ENCODE measurements at regions not wholly inside any gene's neighbourhood (a gene's known extent, or its start where the extent isn't known, plus 50 kb on each side); places are given as distances from the start of the nearest gene placed in this dataset.
"Not testable (repeated sequence)": the region's sequence is repeated elsewhere in the genome, so short reads cannot be mapped to it uniquely, and the experiment has no call there.

DNA sequence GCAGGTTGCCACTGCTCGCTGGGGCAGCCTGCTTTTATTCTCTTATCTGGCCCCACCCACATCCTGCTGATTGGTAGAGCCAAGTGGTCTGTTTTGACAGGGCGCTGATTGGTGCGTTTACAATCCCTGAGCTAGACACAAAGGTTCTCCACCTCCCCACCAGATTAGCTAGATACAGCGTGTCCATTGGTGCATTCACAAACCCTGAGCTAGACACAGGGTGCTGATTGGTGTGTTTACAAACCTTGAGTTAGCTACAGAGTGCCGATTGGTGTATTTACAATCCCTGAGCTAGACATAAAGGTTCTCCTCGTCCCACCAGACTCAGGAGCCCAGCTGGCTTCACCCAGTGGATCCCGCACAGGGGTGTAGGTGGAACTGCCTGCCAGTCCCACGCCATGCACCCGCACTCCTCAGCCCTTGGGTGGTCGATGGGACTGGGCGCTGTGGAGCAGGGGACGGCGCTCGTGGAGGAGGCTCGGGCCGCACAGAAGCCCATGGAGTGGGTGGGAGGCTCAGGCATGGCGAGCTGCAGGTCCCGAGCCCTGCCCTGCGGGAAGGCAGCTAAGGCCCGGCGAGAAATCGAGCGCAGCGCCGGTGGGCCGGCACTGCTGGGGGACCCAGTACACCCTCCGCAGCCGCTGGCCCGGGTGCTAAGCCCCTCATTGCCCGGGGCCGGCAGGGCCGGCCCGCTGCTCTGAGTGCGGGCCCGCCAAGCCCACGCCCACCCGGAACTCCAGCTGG lies 1526.2 kb downstream of the SI start:
- not testable (repeated sequence) for DNase-seq (ENCODE audit: low read depth in 2 of 2)

DNA sequence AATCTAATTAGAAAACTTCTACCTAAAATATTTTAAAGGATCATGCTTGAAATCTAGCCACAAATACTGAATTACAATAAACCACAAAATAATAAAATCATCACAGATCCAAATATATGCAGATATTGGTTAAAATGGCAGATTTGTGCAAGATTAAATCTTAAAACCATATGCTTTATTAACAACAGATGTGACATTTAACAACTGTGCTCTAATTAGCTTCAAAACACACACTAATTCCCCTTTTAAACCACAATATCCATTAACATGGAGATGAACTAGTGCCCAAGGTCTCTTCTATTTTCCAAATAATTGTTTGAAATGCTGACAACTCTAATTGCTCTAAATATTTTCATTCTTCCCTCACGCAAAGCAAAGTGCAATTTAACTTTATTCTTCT lies 1530.3 kb downstream of the SI start:
- DNase-seq (ENCODE audit: low read depth in 2 of 2), result no peak

DNA sequence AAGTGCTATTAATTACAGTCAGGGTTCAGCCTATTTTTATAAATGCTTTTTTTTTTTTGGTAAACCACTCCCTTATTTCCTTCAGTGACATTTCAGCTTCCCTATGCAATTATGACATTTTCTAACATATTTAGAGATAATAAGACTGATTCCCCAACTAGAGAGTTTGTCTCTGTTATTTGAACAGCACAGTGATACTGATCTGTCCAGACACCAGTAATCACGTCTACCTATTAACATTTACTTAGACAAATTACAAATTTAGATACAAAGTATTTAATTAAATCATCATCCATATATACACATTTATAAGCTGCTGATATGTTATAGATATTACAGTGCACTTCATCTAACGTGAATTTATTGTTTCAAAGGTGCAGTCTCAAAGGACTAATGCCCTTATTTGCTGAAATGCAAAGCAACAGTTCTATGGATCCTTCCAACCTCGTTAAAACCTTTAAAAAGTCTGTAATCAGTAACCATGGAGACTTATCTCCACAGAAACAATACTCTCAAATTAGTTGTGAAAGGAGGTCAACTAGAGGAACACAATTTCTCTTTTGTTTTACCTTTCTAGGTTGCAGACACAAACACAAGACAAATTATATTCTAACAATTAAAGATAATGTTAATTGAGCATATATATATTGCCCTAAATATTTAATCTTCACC lies 1531.1 kb downstream of the SI start:
- DNase-seq (ENCODE audit: low read depth in 2 of 2), result no peak

DNA sequence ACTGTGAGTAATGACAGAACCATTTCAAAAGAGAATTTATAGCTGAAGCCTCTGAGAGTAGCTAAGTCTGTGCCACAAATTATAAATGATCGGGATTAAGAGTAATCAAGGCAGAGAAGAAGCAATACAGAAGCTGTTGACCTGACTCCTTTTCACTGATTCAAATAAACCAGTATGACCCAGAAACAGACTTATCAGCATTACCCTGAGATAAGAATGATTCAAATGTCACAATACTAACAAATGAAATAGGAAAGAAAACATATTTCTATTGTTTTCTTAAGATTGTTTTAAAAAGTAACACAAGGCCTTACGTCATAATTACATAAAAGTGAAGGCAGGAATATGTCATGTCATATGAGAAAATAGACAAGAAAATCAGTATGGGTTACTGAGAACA lies 1534.6 kb downstream of the SI start:
- DNase-seq (ENCODE audit: low read depth in 2 of 2), result no peak

DNA sequence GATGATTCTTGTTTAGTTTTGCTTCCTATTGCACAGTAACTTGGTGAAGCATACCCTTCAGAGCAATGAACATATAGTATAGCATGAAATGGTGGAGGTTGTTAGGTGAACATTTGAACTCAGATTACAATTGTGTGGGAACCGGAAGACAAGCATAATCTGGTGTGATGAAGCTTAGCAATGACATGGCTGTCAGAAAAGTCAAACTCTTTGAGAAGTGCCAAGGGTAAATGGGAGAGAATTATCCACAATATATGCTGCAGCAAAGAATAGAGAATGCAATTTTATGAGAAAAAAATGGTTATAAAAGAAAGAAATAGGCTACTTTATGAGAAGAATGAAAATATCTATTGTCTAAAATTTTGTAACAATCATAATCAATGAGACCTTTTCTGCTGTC lies 1536.7 kb downstream of the SI start:
- no peak for DNase-seq (ENCODE audit: low read depth in 2 of 2)

DNA sequence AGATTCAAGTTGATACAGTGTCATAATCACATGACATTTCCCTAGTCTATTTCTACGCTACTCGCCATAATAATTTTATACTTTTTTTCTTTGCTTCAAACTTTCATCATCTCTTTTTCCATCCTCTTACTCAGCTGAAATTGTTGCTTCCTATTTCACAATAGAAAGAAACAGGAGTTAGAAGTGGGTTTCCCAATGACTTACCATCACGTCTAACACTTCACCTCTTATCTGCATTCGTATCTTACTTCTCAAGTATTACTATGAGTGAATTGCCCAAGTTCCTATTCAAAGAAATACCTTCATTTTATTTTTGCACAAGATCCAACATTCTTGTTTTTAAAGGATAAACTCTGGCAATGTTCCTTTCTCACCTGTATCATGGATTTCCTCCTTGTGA lies 1539.9 kb downstream of the SI start:
- no peak for DNase-seq (ENCODE audit: low read depth in 2 of 2)

DNA sequence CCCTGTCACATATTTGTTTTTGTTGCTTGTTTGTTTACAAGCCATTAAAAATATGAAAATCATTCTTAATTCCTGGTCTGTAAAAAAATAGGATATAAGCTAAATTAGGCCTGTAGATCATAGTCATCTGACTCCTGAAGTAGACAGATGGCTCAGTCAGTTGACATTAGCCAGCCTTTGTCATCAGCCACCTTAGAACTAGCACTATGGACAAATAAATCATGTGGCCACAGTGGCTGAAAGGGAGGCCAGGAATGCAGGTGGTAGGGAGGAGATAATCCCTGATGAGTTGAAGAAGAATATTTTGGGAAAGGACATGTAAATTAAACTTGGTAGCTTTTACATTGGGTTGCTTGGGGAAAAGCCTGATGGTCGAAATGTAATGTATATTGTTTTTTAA lies 1544.9 kb downstream of the SI start:
- no peak for DNase-seq (ENCODE audit: low read depth in 2 of 2)

DNA sequence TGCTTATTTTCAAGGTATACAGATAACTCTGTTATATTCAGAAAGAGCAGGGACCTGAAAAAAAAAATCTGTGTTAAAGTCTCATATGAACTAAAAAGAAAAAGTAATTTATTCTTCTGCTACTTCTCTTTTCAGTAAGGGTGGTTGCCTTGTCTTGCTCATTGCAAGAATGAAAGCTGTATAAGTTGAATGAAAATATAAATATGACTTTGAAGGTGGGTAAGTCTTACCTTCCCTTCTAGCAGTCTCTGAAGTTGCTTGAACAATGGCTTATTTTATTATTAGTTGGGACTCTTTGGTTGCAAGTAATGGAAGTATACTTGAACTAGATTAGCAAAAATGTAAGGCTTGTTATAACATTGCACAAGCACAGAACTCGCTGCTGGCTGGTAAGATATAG lies 1554.9 kb downstream of the SI start:
- DNase-seq (ENCODE audit: low read depth in 2 of 2), result no peak

DNA sequence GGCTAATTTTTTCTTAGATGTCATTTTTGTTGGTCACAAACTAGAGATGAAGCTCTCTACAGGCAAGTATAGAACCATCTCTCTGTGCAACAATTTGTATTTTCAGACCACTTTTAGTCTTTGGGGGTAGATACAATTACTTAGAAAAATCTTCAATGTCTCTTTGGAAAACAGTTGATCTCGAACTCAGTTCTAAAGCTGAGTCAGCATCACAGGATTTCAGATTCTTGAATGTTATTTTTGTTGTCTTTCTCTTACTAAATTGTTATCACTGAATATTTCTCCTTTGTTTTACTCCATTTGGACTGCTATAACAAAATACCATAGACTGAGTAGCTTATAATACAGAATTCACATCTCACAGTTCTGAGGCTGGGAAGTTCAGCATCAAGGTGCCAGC lies 1557.0 kb downstream of the SI start:
- no peak for DNase-seq (ENCODE audit: low read depth in 2 of 2)

DNA sequence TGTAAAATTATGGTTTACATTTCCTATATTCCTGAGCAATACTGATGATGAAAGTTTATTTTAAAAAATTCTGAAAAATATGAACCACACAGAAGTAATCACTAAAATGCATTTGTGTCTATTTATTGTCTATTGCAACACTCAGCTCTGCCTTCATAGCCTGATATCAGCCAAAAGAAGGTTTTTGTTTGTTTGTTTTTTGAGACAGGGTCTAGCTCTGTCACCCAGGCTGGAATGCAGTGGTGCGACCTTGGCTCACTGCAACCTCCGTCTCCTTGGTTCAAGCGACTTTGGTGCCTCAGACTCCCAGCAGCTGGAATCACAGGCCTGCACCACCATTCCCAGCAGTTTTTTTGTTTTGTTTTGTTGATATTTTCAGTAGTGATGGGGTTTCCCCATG lies 1560.2 kb downstream of the SI start:
- DNase-seq (ENCODE audit: low read depth in 2 of 2), result no peak

DNA sequence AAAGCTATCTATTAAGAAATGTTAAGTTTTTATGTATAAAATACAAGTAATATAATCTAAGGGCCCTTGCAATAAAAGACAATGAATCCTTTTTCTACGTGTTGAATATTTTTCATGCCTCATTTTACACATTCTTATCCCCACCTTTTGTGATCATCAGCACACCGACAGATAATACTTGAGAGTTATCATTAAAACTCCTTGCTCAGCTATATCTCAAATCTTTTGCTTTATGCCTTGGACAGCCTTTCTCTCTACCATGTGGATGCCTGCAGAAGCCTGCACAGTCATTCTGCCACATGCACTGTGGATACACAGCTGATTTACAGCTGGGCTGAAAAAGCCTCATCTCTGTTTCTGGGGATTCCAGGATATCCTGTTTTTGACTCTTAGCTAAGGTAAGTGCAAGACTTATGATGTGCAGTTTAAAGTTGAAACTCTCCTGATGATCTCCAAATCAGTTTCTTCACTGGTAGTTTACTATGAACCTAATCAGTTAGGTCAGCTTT lies 1565.1 kb downstream of the SI start:
- no peak for DNase-seq (ENCODE audit: low read depth in 2 of 2)

DNA sequence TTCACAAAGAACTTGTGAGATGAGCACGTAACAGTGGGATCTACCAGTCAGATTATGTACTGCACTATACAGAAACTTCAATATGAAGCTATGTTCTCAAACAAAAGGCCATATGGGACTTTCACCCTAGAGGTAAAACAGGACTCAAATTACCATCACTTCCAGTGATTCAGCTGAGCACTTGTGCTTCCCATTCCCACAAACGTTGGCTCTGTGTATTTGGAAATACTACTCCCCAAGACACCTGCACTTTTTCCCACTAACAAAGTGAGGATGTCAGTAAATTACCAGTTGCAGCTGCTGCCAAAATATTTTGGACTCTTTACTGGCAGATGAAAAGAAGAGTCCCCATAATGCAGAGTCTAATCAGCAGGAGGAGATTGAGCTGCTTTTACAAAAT lies 1570.1 kb downstream of the SI start:
- no peak for DNase-seq (ENCODE audit: low read depth in 2 of 2)

DNA sequence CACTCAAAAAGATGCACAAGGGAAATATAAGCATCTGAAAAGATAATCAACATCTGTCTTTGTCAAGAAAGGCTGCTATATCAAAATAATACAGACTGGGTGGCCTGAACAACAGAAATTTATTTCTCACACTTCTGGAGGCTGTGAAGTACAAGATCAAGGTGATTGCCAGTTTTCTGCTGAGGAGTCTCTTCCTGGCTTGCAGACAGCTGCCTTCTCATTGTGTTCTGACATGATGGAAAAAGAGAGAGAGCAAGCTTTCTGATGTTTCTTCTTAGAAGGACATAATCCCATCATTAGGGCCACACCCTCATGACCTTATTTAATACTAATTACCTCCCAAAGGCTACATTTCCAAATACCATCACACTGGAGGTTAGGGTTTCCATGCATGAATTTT lies 1573.3 kb downstream of the SI start:
- DNase-seq (ENCODE audit: low read depth in 2 of 2), result no peak

DNA sequence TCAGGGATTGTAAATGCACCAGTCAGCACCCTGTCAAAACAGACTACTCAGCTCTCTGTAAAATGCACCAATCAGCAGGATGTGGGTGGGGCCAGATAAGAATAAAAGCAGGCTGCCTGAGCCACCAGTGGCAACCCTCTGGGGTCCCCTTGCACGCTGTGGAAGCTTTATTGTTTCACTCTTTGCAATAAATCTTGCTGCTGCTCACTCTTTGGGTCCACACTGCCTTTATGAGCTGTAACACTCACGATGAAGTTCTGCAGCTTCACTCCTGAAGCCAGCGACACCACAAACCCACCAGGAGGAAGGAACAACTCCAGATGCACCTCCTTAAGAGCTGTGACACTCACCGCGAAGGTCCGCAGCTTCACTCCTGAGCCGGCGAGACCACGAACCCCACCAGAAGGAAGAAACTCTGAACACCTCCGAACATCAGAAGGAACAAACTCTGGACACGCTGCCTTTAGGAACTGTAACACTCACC lies 1578.5 kb downstream of the SI start:
- DNase-seq (ENCODE audit: low read depth in 2 of 2), result not testable (repeated sequence)

DNA sequence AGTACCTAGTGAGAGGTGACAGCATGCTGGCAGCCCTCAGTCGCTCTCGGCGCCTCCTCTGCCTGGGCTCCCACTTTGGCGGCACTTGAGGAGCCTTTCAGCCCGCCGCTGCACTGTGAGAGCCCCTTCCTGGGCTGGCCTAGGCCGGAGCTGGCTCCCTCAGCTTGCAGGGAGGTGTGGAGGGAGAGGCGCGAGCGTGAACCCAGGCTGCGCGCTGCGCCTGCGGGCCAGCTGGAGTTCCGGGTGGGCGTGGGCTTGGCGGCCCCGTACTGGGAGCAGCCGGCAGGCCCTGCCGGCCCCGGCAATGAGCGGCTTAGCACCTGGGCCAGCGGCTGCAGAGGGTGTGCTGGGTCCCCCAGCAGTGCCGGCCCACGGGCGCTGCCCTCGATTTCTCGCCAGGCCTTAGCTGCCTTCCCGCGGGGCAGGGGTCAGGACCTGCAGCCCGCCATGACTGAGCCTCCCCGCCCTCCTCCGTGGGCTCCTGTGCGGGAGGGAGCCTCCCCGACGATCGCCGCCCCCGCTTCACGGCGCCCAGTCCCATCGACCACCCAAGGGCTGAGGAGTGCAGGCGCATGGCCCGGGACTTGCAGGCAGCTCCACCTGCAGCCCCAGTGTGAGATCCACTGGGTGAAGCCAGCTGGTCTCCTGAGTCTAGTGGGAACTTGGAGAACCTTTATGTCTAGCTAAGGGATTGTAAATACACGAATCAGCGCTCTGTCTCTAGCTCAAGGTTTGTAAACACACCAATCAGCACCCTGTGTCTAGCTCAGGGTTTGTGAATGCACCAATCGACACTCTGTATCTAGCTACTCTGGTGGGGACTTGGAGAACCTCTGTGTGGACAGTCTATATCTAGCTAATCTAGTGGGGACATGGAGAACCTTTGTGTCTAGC lies 1579.2 kb downstream of the SI start:
- DNase-seq (ENCODE audit: low read depth in 2 of 2), result not testable (repeated sequence)

DNA sequence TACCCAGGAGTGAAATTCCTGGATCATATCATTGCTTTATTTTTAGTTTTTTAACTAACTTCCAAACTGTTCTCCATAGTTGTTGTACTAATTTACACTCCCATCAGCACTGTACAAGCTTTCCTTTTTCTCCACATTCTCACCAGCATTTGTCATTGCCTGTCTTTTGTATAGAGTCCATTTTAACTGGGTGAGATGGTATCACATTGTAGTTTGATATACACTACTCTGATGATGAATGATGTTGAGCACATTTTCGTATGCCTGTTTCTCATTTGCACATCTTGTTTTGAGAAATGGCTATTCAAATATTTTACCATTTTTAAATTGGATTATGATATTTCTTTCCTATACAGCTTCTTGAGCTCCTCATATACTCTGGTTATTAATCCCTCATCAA lies 1586.6 kb downstream of the SI start:
- DNase-seq (ENCODE audit: low read depth in 2 of 2), result no peak

DNA sequence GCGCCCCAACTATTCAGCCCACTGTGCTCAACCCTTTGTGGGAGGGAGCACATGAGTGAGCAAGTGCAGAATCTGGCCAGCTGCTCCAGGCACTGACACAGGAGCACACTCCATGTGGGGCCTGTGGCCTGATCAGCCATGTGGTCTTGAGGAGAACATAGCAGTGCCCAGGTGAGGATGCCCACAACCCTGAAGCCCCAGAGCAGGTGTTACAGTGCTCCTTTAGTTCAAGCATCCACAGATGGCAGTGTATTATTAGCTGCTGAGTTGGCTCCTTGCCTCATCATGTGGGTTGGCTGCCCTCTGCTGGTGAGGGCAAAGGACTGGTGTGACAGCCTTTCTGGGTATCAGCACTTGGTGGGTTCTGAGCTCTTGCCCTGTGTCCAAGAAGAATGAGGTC lies 1588.2 kb downstream of the SI start:
- peak in 1 of 2 experiments; percentile 24 for DNase-seq (ENCODE audit: low read depth in 2 of 2)

DNA sequence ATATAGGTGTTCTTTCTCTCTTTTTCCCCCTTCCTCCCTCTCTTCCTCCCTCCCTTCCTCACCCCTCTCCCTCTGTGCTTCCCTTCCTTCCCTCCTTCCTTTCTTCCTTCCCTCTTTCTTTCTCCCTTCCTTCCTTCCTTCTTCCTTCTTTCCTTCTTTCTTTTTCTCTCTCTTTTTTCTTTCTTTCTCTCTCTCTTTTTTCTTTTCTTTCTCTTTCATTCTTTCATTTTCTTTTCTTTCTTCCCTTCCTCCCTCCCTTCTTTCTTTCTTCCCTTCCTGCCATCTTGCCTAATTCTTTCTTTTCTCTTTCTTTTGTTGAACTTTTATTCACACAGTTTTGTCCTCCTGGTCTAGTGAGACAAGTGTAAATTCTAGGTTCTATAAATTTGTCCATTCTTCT lies 1595.6 kb downstream of the SI start:
- DNase-seq (ENCODE audit: low read depth in 2 of 2), result no peak

DNA sequence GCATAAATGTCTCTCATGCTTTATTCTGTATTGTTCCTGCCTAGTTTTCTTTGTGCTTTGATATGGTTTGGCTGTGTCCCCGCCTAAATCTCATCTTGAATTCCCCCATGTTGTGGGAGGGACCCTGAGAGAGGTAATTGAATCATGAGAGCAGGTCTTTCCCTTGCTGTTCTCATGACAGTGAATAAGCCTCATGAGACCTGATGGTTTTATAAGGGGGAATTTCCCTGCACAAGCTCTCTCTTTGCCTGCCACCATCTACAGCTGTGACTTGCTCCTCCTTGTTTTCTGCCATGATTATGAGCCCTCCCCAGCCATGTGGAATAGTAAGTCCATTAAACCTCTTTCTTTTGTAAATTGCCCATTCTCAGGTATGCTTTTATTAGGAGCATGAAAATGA lies 1596.6 kb downstream of the SI start:
- DNase-seq (ENCODE audit: low read depth in 2 of 2), result no peak

DNA sequence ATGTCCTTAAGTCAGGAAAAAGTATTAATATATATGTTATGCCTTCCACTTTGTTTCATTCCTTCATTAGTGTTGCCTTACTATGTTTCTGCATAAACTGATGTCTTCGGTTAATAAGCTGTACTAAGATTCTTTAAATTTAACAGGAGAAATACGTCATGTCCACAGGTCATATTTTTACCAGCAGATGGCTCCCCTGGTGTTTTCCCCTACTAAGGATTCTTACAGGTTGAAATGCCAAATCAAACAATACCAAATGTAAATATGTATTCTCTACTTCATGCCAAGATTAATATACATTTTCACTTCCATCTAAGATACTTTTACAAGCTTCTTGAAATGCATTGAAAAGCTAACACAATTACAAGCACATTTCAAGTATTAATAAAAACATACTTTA lies 1602.1 kb downstream of the SI start:
- DNase-seq (ENCODE audit: low read depth in 2 of 2), result no peak

DNA sequence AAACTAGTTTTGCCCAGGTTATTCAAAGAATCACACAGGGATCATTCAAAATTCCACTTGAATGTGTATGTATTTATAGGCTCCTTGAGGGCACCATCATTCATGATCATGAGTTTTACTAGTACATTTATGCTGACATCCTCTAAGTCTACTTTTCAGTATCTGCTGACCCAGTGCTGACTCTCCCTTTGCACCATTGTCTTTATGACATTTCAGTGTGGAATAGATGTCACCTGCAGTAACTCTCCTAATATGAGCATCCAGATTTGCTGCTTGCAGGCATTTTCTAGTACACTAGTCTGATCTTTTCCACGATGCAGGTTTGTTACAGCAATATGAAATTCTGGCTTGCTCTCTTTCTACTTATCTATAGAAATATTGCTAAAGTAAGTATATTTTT lies 1603.5 kb downstream of the SI start:
- DNase-seq (ENCODE audit: low read depth in 2 of 2), result no peak

All from stimulated activated CD4-positive, alpha-beta T cell treated with anti-CD3 and anti-CD28 coated beads, Interleukin-12 subunit alpha, Interleukin-12 subunit beta, amount 100 ng/mL, for 24 hours (primary cell).